ENCODE measurements at regions not wholly inside any gene's neighbourhood (a gene's known extent, or its start where the extent isn't known, plus 50 kb on each side); places are given as distances from the start of the nearest gene placed in this dataset.

DNA sequence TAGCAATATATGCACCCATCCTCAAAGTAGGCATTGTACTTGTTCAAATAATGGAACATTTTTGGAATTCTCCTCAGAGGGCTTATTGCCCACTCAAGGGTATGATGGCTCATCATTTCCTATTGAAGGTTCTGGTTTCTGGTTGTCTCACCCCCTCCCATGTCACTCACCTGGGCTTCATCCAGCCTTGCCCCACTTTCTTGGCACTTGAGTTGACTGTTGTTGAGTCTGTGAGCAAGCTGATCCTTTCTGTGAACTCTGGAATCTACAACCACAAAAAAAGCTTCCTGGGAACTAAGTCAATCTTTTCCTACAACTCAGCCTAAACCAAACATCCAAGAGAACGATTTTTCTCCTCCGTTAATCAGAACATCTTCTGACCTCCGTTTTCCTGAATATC lies 73.9 kb upstream of the ANKH start:
- Histone ChIP-seq H4K20me1 (ENCODE audit: control insufficient read depth, insufficient read depth, low read length, poor library complexity, severe bottlenecking) (no peaks in the 10 kb centered on the region), H3K27ac (ENCODE audit: low read length in 2 of 2) (no peak overlapping the region), H3K4me2 (replicated peaks; ENCODE audit: low read depth, low read length, poor library complexity, severe bottlenecking) (no peak overlapping the region), H3K4me1 (ENCODE audit: control insufficient read depth in 2 of 2, insufficient read depth in 2 of 2, low read length in 2 of 2) (no peaks in the 10 kb centered on the region), H2AFZ (ENCODE audit: insufficient read depth, low read depth, low read length, poor library complexity, severe bottlenecking) (no peak overlapping the region), H3K4me3 (ENCODE audit: control extremely low read depth in 1 of 5, extremely low read depth in 1 of 5, insufficient read depth in 1 of 5, low read depth in 2 of 5, low read length in 4 of 5) (no peak overlapping the region), H3K27me3 (replicated peaks in 1 of 4; ENCODE audit: control extremely low read depth in 1 of 4, control insufficient read depth in 3 of 4, insufficient read depth in 4 of 4, low read length in 3 of 4) (peaks cover 0 to 9% (median 2%) of the 10 kb centered on the region in 4 experiments), H3K9ac (ENCODE audit: low read length) (no peak overlapping the region), H3K79me2 (ENCODE audit: control insufficient read depth, insufficient read depth, low read length) (no peaks in the 10 kb centered on the region), H3K36me3 (replicated peaks in 1 of 2; ENCODE audit: control extremely low read depth in 1 of 2, control insufficient read depth in 1 of 2, extremely low read depth in 1 of 2, insufficient read depth in 2 of 2, low read length in 1 of 2) (no peaks in the 10 kb centered on the region), H3K9me3 (ENCODE audit: control extremely low read depth in 1 of 3, control insufficient read depth in 2 of 3, insufficient read depth in 1 of 3, low read length in 2 of 3) (no peaks in the 10 kb centered on the region)
- Mint-ChIP-seq H3K9me3 (ENCODE audit: insufficient read depth) (no peaks in the 10 kb centered on the region), H3K4me3 (no peak overlapping the region), H3K4me1 (no peaks in the 10 kb centered on the region), H3K27me3 (peaks cover 25% of the 10 kb centered on the region), H3K27ac (no peak overlapping the region)
- POLR2A ChIA-PET, result no interaction called here
- ATAC-seq (ENCODE audit: low read depth) (no peak), DNase-seq (no peak)
- CTCF ChIA-PET, result interaction anchor here (1.4 to 5.3 kb wide), 3 partner anchors 16 to 218 kb away, joined by 3 to 31 read pairs (median 23); no protein-coding TSS in a partner anchor
- intact Hi-C loops (cut with micrococcal nuclease), result no loop called here
- no peak for TF ChIP-seq EZH2 (IDR thresholded peaks at IDR 0.05; ENCODE audit: borderline replicate concordance, insufficient read depth, low read depth, low read length, poor library complexity, severe bottlenecking)
- TF ChIP-seq, protein P1, sequence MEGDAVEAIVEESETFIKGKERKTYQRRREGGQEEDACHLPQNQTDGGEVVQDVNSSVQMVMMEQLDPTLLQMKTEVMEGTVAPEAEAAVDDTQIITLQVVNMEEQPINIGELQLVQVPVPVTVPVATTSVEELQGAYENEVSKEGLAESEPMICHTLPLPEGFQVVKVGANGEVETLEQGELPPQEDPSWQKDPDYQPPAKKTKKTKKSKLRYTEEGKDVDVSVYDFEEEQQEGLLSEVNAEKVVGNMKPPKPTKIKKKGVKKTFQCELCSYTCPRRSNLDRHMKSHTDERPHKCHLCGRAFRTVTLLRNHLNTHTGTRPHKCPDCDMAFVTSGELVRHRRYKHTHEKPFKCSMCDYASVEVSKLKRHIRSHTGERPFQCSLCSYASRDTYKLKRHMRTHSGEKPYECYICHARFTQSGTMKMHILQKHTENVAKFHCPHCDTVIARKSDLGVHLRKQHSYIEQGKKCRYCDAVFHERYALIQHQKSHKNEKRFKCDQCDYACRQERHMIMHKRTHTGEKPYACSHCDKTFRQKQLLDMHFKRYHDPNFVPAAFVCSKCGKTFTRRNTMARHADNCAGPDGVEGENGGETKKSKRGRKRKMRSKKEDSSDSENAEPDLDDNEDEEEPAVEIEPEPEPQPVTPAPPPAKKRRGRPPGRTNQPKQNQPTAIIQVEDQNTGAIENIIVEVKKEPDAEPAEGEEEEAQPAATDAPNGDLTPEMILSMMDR (IDR thresholded peaks at IDR 0.05), result no peak
- WGBS (ENCODE audit: insufficient coverage), result 92% methylated on average over 2 of the region's 3 CpGs

DNA sequence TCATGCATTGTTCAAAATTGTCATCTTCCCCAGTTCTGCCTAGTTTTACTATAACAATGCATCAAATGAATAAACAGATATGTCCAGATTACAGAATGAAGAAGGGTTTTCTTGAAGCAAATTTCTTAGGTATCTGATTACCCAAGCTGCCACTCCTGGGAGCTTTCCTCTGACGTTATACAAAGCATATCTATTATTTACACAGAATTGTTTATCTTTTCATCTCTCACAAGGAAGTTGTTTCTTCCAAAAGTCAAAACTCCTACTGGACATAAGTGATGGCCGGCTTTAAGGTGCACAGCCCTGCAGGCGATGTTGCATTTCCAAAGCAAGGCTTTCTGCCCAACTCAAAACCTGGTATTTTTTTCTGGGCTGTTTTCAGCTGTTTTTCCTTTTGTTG lies 73.4 kb upstream of the ANKH start:
- WGBS (ENCODE audit: insufficient coverage), result 33% methylated on average over 1 of the region's 3 CpGs
- Histone ChIP-seq H3K9me3 (ENCODE audit: control extremely low read depth in 1 of 3, control insufficient read depth in 2 of 3, insufficient read depth in 1 of 3, low read length in 2 of 3) (no peaks in the 10 kb centered on the region), H3K4me2 (replicated peaks; ENCODE audit: low read depth, low read length, poor library complexity, severe bottlenecking) (no peak overlapping the region), H3K27ac (ENCODE audit: low read length in 2 of 2) (no peak overlapping the region), H3K4me3 (ENCODE audit: control extremely low read depth in 1 of 5, extremely low read depth in 1 of 5, insufficient read depth in 1 of 5, low read depth in 2 of 5, low read length in 4 of 5) (no peak overlapping the region), H3K27me3 (replicated peaks in 1 of 4; ENCODE audit: control extremely low read depth in 1 of 4, control insufficient read depth in 3 of 4, insufficient read depth in 4 of 4, low read length in 3 of 4) (peaks cover 0 to 9% (median 2%) of the 10 kb centered on the region in 4 experiments), H3K4me1 (ENCODE audit: control insufficient read depth in 2 of 2, insufficient read depth in 2 of 2, low read length in 2 of 2) (no peaks in the 10 kb centered on the region), H3K36me3 (replicated peaks in 1 of 2; ENCODE audit: control extremely low read depth in 1 of 2, control insufficient read depth in 1 of 2, extremely low read depth in 1 of 2, insufficient read depth in 2 of 2, low read length in 1 of 2) (no peaks in the 10 kb centered on the region), H3K79me2 (ENCODE audit: control insufficient read depth, insufficient read depth, low read length) (no peaks in the 10 kb centered on the region), H2AFZ (ENCODE audit: insufficient read depth, low read depth, low read length, poor library complexity, severe bottlenecking) (no peak overlapping the region), H4K20me1 (ENCODE audit: control insufficient read depth, insufficient read depth, low read length, poor library complexity, severe bottlenecking) (no peaks in the 10 kb centered on the region), H3K9ac (ENCODE audit: low read length) (no peak overlapping the region)
- POLR2A ChIA-PET, result no interaction called here
- Mint-ChIP-seq H3K27ac (no peak overlapping the region), H3K9me3 (ENCODE audit: insufficient read depth) (no peaks in the 10 kb centered on the region), H3K4me1 (no peaks in the 10 kb centered on the region), H3K4me3 (no peak overlapping the region), H3K27me3 (peaks cover 25% of the 10 kb centered on the region)
- DNase-seq (no peak), ATAC-seq (ENCODE audit: low read depth) (no peak)
- intact Hi-C loops (cut with micrococcal nuclease), result no loop called here
- TF ChIP-seq, protein P1 (IDR thresholded peaks at IDR 0.05), result no peak
- no peak for TF ChIP-seq EZH2 (IDR thresholded peaks at IDR 0.05; ENCODE audit: borderline replicate concordance, insufficient read depth, low read depth, low read length, poor library complexity, severe bottlenecking)
- CTCF ChIA-PET, result interaction anchor here (4.9 to 5.3 kb wide), 2 partner anchors 58 to 218 kb away, joined by 23 to 31 read pairs; no protein-coding TSS in a partner anchor

Measured in B cell (primary cell).